Activated CD8-positive, alpha-beta T cell treated with anti-CD3 and anti-CD28 coated beads for 36 hours (primary cell): ENCODE measurements at regions not wholly inside any gene's neighbourhood (a gene's known extent, or its start where the extent isn't known, plus 50 kb on each side); places are given as distances from the start of the nearest gene placed in this dataset.

Experiments
- ATAC-seq: fragments of 200-7000 bp; cut with Tn5 transposase; one replicate; pipeline ENCODE4 v1.10.0; 2021; ENCODE audit warnings: mild to moderate bottlenecking, moderate library complexity
- CTCF ChIA-PET: fragments of 350-600 bp; sonication (Branson Sonifier 250); formaldehyde crosslinking; loops from one replicate; lab custom pipeline; 2021; ENCODE audit warnings: antibody characterized with exemption; lab: Charles Lee
- POLR2A ChIA-PET: fragments of 350-600 bp; sonication (Branson Sonifier 250); formaldehyde crosslinking; loops from one replicate; lab custom pipeline; 2021; ENCODE audit warnings: antibody characterized with exemption; lab: Charles Lee
- DNase-seq: peaks from one replicate; pipeline ENCODE4 v3.0.0-alpha.2; 2020
- H3K27ac Mint-ChIP-seq: one replicate; pipeline ENCODE4 v1.8.0; 2021; ENCODE audit warnings: mild to moderate bottlenecking, mixed read lengths
- H3K27me3 Mint-ChIP-seq: one replicate; pipeline ENCODE4 v1.8.0; 2021; ENCODE audit warnings: mixed read lengths
- H3K36me3 Mint-ChIP-seq: one replicate; pipeline ENCODE4 v1.8.0; 2021; ENCODE audit warnings: low read depth, mixed read lengths
- H3K4me1 Mint-ChIP-seq: one replicate; pipeline ENCODE4 v1.8.0; 2021; ENCODE audit warnings: low read depth, mixed read lengths
- H3K4me3 Mint-ChIP-seq: one replicate; pipeline ENCODE4 v1.8.0; 2021; ENCODE audit warnings: mild to moderate bottlenecking, moderate library complexity, mixed read lengths
- H3K9me3 Mint-ChIP-seq: one replicate; pipeline ENCODE4 v1.8.0; 2021; ENCODE audit warnings: mixed read lengths
- CTCF ChIP-seq: fragments of 200-600 bp; IDR thresholded peaks from one replicate; pipeline ENCODE4 v1.8.0; 2022; ENCODE audit warnings: antibody characterized with exemption, mild to moderate bottlenecking
- intact Hi-C: fragments of 100-400 bp; cut with micrococcal nuclease; formaldehyde crosslinking; loops from one replicate; pipeline ENCODE4 v1.10.0; 2022

GRCh38 chr14:62001963-62002362, 239.7 kb downstream of the SNAPC1 start:
- no peak for TF ChIP-seq CTCF
- intact Hi-C loops = no loop called here
- Mint-ChIP-seq H3K27me3 (peaks cover 11% of the 10 kb centered on the region), H3K9me3 (peaks cover 8% of the 10 kb centered on the region), H3K4me3 (no peak overlapping the region), H3K4me1 (no peaks in the 10 kb centered on the region), H3K36me3 (no peaks in the 10 kb centered on the region), H3K27ac (no peak overlapping the region)
- ATAC-seq (no peak), DNase-seq (no peak)
- CTCF ChIA-PET = interaction anchor here (0.7 kb wide), 1 partner anchor 34 kb away, joined by 3 read pairs; no protein-coding TSS in a partner anchor
- POLR2A ChIA-PET = no interaction called here

- DNase-seq (peak; percentile 24), ATAC-seq (peak; percentile 85)
- no peak overlapping the region for H3K27ac Mint-ChIP-seq
- ChIA-PET CTCF (interaction anchor here (0.7 kb wide), 1 partner anchor 33 kb away, joined by 3 read pairs; no protein-coding TSS in a partner anchor), POLR2A (no interaction called here)
- intact Hi-C loops = no loop called here
- H3K27me3 Mint-ChIP-seq = peaks cover 11% of the 10 kb centered on the region
- TF ChIP-seq CTCF = no peak
- H3K36me3 Mint-ChIP-seq = no peaks in the 10 kb centered on the region
- no peak overlapping the region for H3K4me3 Mint-ChIP-seq
- peaks cover 8% of the 10 kb centered on the region for H3K9me3 Mint-ChIP-seq
- no peaks in the 10 kb centered on the region for H3K4me1 Mint-ChIP-seq
Observed at GRCh38 chr14:62002642-62003041, 240.4 kb downstream of the SNAPC1 start.

- no peak overlapping the region for H3K4me3 Mint-ChIP-seq
- ChIA-PET POLR2A (no interaction called here), CTCF (no interaction called here)
- H3K9me3 Mint-ChIP-seq = peaks cover 8% of the 10 kb centered on the region
- peaks cover 13% of the 10 kb centered on the region for H3K27me3 Mint-ChIP-seq
- H3K27ac Mint-ChIP-seq = no peak overlapping the region
- DNase-seq (no peak), ATAC-seq (no peak)
- no peak for TF ChIP-seq CTCF
- intact Hi-C loops = no loop called here
- no peaks in the 10 kb centered on the region for H3K36me3 Mint-ChIP-seq
- H3K4me1 Mint-ChIP-seq = no peaks in the 10 kb centered on the region
Observed at GRCh38 chr14:62003701-62004100, 241.5 kb downstream of the SNAPC1 start.

- Mint-ChIP-seq H3K27me3 (peaks cover 14% of the 10 kb centered on the region), H3K4me1 (no peaks in the 10 kb centered on the region)
Observed at GRCh38 chr14:62006116-62006731, 244.0 kb downstream of the SNAPC1 start.

More at GRCh38 chr14:62006116-62006731, 244.0 kb downstream of the SNAPC1 start:
- POLR2A ChIA-PET = no interaction called here
- TF ChIP-seq CTCF = no peak
- no peak for ATAC-seq
- CTCF ChIA-PET = interaction anchor here (1.3 kb wide), 1 partner anchor 120 kb away, joined by 4 read pairs; no protein-coding TSS in a partner anchor
- peaks cover 8% of the 10 kb centered on the region for H3K9me3 Mint-ChIP-seq
- H3K27ac Mint-ChIP-seq = no peak overlapping the region
- intact Hi-C loops = no loop called here
- H3K36me3 Mint-ChIP-seq = no peaks in the 10 kb centered on the region
- H3K4me3 Mint-ChIP-seq = no peak overlapping the region
- DNase-seq = no peak
